ENCODE measurements at regions not wholly inside any gene's neighbourhood (a gene's known extent, or its start where the extent isn't known, plus 50 kb on each side); places are given as distances from the start of the nearest gene placed in this dataset.

GRCh38 chr18:51941999-51942398, 398.0 kb upstream of the DCC start:
- no peak for DNase-seq (ENCODE audit: low spot score)

- no peak for DNase-seq (ENCODE audit: low spot score)
Measured at GRCh38 chr18:51943281-51943680, 396.7 kb upstream of the DCC start.

- DNase-seq (ENCODE audit: low spot score) = no peak
Measured at GRCh38 chr18:51946946-51947345, 393.1 kb upstream of the DCC start.

- DNase-seq (ENCODE audit: low spot score) = no peak
Measured at GRCh38 chr18:51952844-51953243, 387.2 kb upstream of the DCC start.

GRCh38 chr18:51953521-51953920, 386.5 kb upstream of the DCC start:
- DNase-seq (ENCODE audit: low spot score) = no peak

- no peak for DNase-seq (ENCODE audit: low spot score)
Measured at GRCh38 chr18:51955136-51955535, 384.9 kb upstream of the DCC start.

GRCh38 chr18:51957001-51957400, 383.0 kb upstream of the DCC start:
- DNase-seq (ENCODE audit: low spot score) = no peak

GRCh38 chr18:51980101-51980500, 359.9 kb upstream of the DCC start:
- DNase-seq (ENCODE audit: low spot score) = no peak

- no peak for DNase-seq (ENCODE audit: low spot score)
Measured at GRCh38 chr18:51988277-51988676, 351.7 kb upstream of the DCC start.

GRCh38 chr18:51997129-51997528, 342.9 kb upstream of the DCC start:
- no peak for DNase-seq (ENCODE audit: low spot score)

- DNase-seq (ENCODE audit: low spot score) = no peak
Measured at GRCh38 chr18:51998066-51998465, 341.9 kb upstream of the DCC start.

GRCh38 chr18:51998711-51999110, 341.3 kb upstream of the DCC start:
- DNase-seq (ENCODE audit: low spot score) = no peak

GRCh38 chr18:51999351-51999750, 340.6 kb upstream of the DCC start:
- DNase-seq (ENCODE audit: low spot score) = no peak

GRCh38 chr18:52000435-52000834, 339.6 kb upstream of the DCC start:
- no peak for DNase-seq (ENCODE audit: low spot score)

GRCh38 chr18:52001106-52001505, 338.9 kb upstream of the DCC start:
- DNase-seq (ENCODE audit: low spot score) = no peak

- no peak for DNase-seq (ENCODE audit: low spot score)
Measured at GRCh38 chr18:52002600-52002999, 337.4 kb upstream of the DCC start.

GRCh38 chr18:52007105-52007504, 332.9 kb upstream of the DCC start:
- no peak for DNase-seq (ENCODE audit: low spot score)

- no peak for DNase-seq (ENCODE audit: low spot score)
Measured at GRCh38 chr18:52008330-52008729, 331.7 kb upstream of the DCC start.

- no peak for DNase-seq (ENCODE audit: low spot score)
Measured at GRCh38 chr18:52008736-52009135, 331.3 kb upstream of the DCC start.

GRCh38 chr18:52009958-52010357, 330.0 kb upstream of the DCC start:
- no peak for DNase-seq (ENCODE audit: low spot score)

- DNase-seq (ENCODE audit: low spot score) = no peak
Measured at GRCh38 chr18:52045946-52046675, 293.9 kb upstream of the DCC start.

GRCh38 chr18:52046842-52047241, 293.2 kb upstream of the DCC start:
- no peak for DNase-seq (ENCODE audit: low spot score)

GRCh38 chr18:52054324-52054723, 285.7 kb upstream of the DCC start:
- no peak for DNase-seq (ENCODE audit: low spot score)

GRCh38 chr18:52060607-52061304, 279.2 kb upstream of the DCC start:
- no peak for DNase-seq (ENCODE audit: low spot score)

Measured in globus pallidus (tissue), 1 donor.